ENCODE measurements at regions not wholly inside any gene's neighbourhood (a gene's known extent, or its start where the extent isn't known, plus 50 kb on each side); places are given as distances from the start of the nearest gene placed in this dataset.
A peak's percentile ranks its signal among the peaks of the same experiment; 100 is the strongest.
"Not testable (repeated sequence)": the region's sequence is repeated elsewhere in the genome, so short reads cannot be mapped to it uniquely, and the experiment has no call there.

- intact Hi-C loops (cut with DNase I), result no loop called here
- DNase-seq (ENCODE audit: low spot score), result no peak
These were observed 839.3 kb upstream of the GRIA3 start for GRCh38 chrX:122344816-122345215.

GRCh38 chrX:122363112-122363795 lies 820.8 kb upstream of the GRIA3 start:
- intact Hi-C loops (cut with DNase I), result no loop called here
- DNase-seq (ENCODE audit: low spot score), result no peak

GRCh38 chrX:122375533-122375932 lies 808.5 kb upstream of the GRIA3 start:
- intact Hi-C loops (cut with DNase I), result not testable (repeated sequence)
- peak; percentile 57 for DNase-seq (ENCODE audit: low spot score)

GRCh38 chrX:122389005-122389404 lies 795.1 kb upstream of the GRIA3 start:
- intact Hi-C loops (cut with DNase I), result no loop called here
- peak; percentile 68 for DNase-seq (ENCODE audit: low spot score)

GRCh38 chrX:122418758-122419157 lies 765.3 kb upstream of the GRIA3 start:
- intact Hi-C loops (cut with DNase I), result no loop called here
- DNase-seq (ENCODE audit: low spot score), result no peak

GRCh38 chrX:122421434-122422121 lies 762.5 kb upstream of the GRIA3 start:
- no peak for DNase-seq (ENCODE audit: low spot score)
- intact Hi-C loops (cut with DNase I), result no loop called here

- no peak for DNase-seq (ENCODE audit: low spot score)
- intact Hi-C loops (cut with DNase I), result no loop called here
These were observed 761.5 kb upstream of the GRIA3 start for GRCh38 chrX:122422547-122422946.

GRCh38 chrX:122434942-122435341 lies 749.1 kb upstream of the GRIA3 start:
- DNase-seq (ENCODE audit: low spot score), result no peak
- intact Hi-C loops (cut with DNase I), result no loop called here

GRCh38 chrX:122439831-122440230 lies 744.2 kb upstream of the GRIA3 start:
- no peak for DNase-seq (ENCODE audit: low spot score)
- intact Hi-C loops (cut with DNase I), result no loop called here

- no peak for DNase-seq (ENCODE audit: low spot score)
- intact Hi-C loops (cut with DNase I), result no loop called here
These were observed 743.2 kb upstream of the GRIA3 start for GRCh38 chrX:122440832-122441231.

- intact Hi-C loops (cut with DNase I), result no loop called here
- DNase-seq (ENCODE audit: low spot score), result no peak
These were observed 742.6 kb upstream of the GRIA3 start for GRCh38 chrX:122441451-122441850.

- intact Hi-C loops (cut with DNase I), result no loop called here
- no peak for DNase-seq (ENCODE audit: low spot score)
These were observed 738.6 kb upstream of the GRIA3 start for GRCh38 chrX:122445466-122445865.

GRCh38 chrX:122464341-122464740 lies 719.7 kb upstream of the GRIA3 start:
- intact Hi-C loops (cut with DNase I), result no loop called here
- no peak for DNase-seq (ENCODE audit: low spot score)

GRCh38 chrX:122475306-122475705 lies 708.8 kb upstream of the GRIA3 start:
- intact Hi-C loops (cut with DNase I), result no loop called here
- DNase-seq (ENCODE audit: low spot score), result no peak

- no peak for DNase-seq (ENCODE audit: low spot score)
- intact Hi-C loops (cut with DNase I), result no loop called here
These were observed 683.5 kb upstream of the GRIA3 start for GRCh38 chrX:122500556-122500955.

GRCh38 chrX:122501652-122502051 lies 682.4 kb upstream of the GRIA3 start:
- intact Hi-C loops (cut with DNase I), result no loop called here
- DNase-seq (ENCODE audit: low spot score), result no peak

- intact Hi-C loops (cut with DNase I), result no loop called here
- no peak for DNase-seq (ENCODE audit: low spot score)
These were observed 680.1 kb upstream of the GRIA3 start for GRCh38 chrX:122504026-122504425.

- intact Hi-C loops (cut with DNase I), result no loop called here
- peak; percentile 73 for DNase-seq (ENCODE audit: low spot score)
These were observed 671.5 kb upstream of the GRIA3 start for GRCh38 chrX:122512561-122513072.

- no peak for DNase-seq (ENCODE audit: low spot score)
- intact Hi-C loops (cut with DNase I), result no loop called here
These were observed 666.3 kb upstream of the GRIA3 start for GRCh38 chrX:122517786-122518185.

GRCh38 chrX:122545778-122546177 lies 638.3 kb upstream of the GRIA3 start:
- intact Hi-C loops (cut with DNase I), result no loop called here
- DNase-seq (ENCODE audit: low spot score), result no peak

GRCh38 chrX:122546269-122546668 lies 637.8 kb upstream of the GRIA3 start:
- intact Hi-C loops (cut with DNase I), result no loop called here
- no peak for DNase-seq (ENCODE audit: low spot score)
